ENCODE measurements at regions not wholly inside any gene's neighbourhood (a gene's known extent, or its start where the extent isn't known, plus 50 kb on each side); places are given as distances from the start of the nearest gene placed in this dataset.

GRCh38 chr2:196335221-196335634 lies 163.8 kb upstream of the STK17B start:
- TF ChIP-seq CTCF (IDR thresholded peaks at IDR 0.05) (no peak), POLR2A (IDR thresholded peaks at IDR 0.05) (no peak), EP300 (IDR thresholded peaks at IDR 0.05; ENCODE audit: low read depth) (no peak)

Measured in transverse colon (tissue), 3 donors.